H1 (cell line): ENCODE measurements at regions not wholly inside any gene's neighbourhood (a gene's known extent, or its start where the extent isn't known, plus 50 kb on each side); places are given as distances from the start of the nearest gene placed in this dataset.

Source experiments
- CTCF ChIA-PET: fragments of 300-600 bp; sonication (Branson Sonifier 250); formaldehyde crosslinking; loops from one replicate; lab custom pipeline; 2021; ENCODE audit not compliant: partially characterized antibody; lab: Charles Lee
- POLR2A ChIA-PET: fragments of 300-600 bp; sonication (Branson Sonifier 250); formaldehyde crosslinking; loops from one replicate; lab custom pipeline; 2021; ENCODE audit warnings: inconsistent platforms; ENCODE audit not compliant: partially characterized antibody; lab: Charles Lee
- DNase-seq, 2 experiments: peaks; one replicate each; pipeline versions ENCODE4 v3.0.0 to v3.0.0-alpha.2; 2010 to 2022; ENCODE audit warnings: low spot score in 2 of 2, low read depth in 1 of 2, mixed read lengths in 1 of 2
- FAIRE-seq: peaks from 2 replicates; lab custom pipeline; 2011; peaks lifted over from hg19 to GRCh38; lab: Jason Lieb, UNC
- H2AFZ ChIP-seq: 2 replicates; pipeline ENCODE4 v1.8.1; 2012; ENCODE audit warnings: low read length, inconsistent platforms
- H2AK5ac ChIP-seq: 2 replicates; pipeline ENCODE4 v1.6.1; 2013; ENCODE audit warnings: low read depth, low read length
- H2BK120ac ChIP-seq: replicated peaks from 2 replicates; pipeline ENCODE3; 2013; ENCODE audit warnings: low read depth, low read length, inconsistent platforms
- H2BK12ac ChIP-seq: 2 replicates; pipeline ENCODE4 v1.6.1; 2013; ENCODE audit warnings: low read depth, low read length
- H2BK15ac ChIP-seq: 2 replicates; pipeline ENCODE4 v1.6.1; 2013; ENCODE audit warnings: low read length
- H2BK20ac ChIP-seq: 2 replicates; pipeline ENCODE4 v1.6.1; 2013; ENCODE audit warnings: low read length
- H2BK5ac ChIP-seq: 2 replicates; pipeline ENCODE4 v1.6.1; 2013; ENCODE audit warnings: low read depth, low read length
- H3K14ac ChIP-seq: 2 replicates; pipeline ENCODE4 v1.6.1; 2013; ENCODE audit warnings: inconsistent platforms; ENCODE audit not compliant: insufficient read length
- H3K18ac ChIP-seq: 2 replicates; pipeline ENCODE4 v1.6.1; 2013; ENCODE audit warnings: low read length; ENCODE audit errors: extremely low read depth
- H3K23ac ChIP-seq: 2 replicates; pipeline ENCODE4 v1.6.1; 2013; ENCODE audit warnings: inconsistent platforms; ENCODE audit not compliant: insufficient read length
- H3K23me2 ChIP-seq: 2 replicates; pipeline ENCODE4 v1.6.1; 2013; ENCODE audit warnings: low read depth, low read length
- H3K27ac ChIP-seq: 2 replicates; pipeline ENCODE4 v1.6.1; 2011; ENCODE audit warnings: low read depth, low read length, inconsistent platforms
- H3K27me3 ChIP-seq, 4 experiments: replicated peaks in 1 of 4; 1 replicate in 1 of 4; 2 replicates in 3 of 4; pipeline versions ENCODE4 v1.6.1 to v1.8.1; 2011 to 2013; ENCODE audit warnings: low read length in 3 of 4, mild to moderate bottlenecking in 3 of 4, inconsistent platforms in 2 of 4, mixed read lengths in 2 of 4, moderate library complexity in 1 of 4; ENCODE audit not compliant: control insufficient read depth in 3 of 4, insufficient read depth in 3 of 4; ENCODE audit errors: extremely low read depth in 1 of 4
- H3K36me3 ChIP-seq, 4 experiments: 2 replicates each; pipeline versions ENCODE4 v1.6.1 to v1.8.1; 2011 to 2013; ENCODE audit warnings: mild to moderate bottlenecking in 4 of 4, low read length in 3 of 4, moderate library complexity in 2 of 4, control low read depth in 1 of 4, inconsistent platforms in 1 of 4; ENCODE audit not compliant: insufficient read depth in 4 of 4, control insufficient read depth in 2 of 4
- H3K4ac ChIP-seq: replicated peaks from 2 replicates; pipeline ENCODE3; 2013; ENCODE audit warnings: low read length, low read depth, mixed read lengths, inconsistent platforms; ENCODE audit not compliant: insufficient read length
- H3K4me1 ChIP-seq, 4 experiments: replicated peaks in 1 of 4; 1 replicate in 1 of 4; 2 replicates in 3 of 4; pipeline versions ENCODE4 v1.6.1 to v1.8.1; 2011 to 2013; ENCODE audit warnings: low read length in 3 of 4, inconsistent platforms in 2 of 4, mixed read lengths in 1 of 4; ENCODE audit not compliant: insufficient read depth in 4 of 4, control insufficient read depth in 3 of 4
- H3K4me2 ChIP-seq, 2 experiments: 2 replicates each; pipeline versions ENCODE4 v1.6.1 to v1.8.1; 2011 to 2013; ENCODE audit warnings: low read depth in 2 of 2, low read length in 2 of 2, control low read depth in 1 of 2, inconsistent platforms in 1 of 2, mild to moderate bottlenecking in 1 of 2; ENCODE audit not compliant: insufficient read depth in 1 of 2
- H3K4me3 ChIP-seq, 4 experiments: fragments of 200-600, 300-600 bp in 1 of 4; sonication (generic), shearing (Covaris generic), sonication (Bioruptor Twin) in 1 of 4; 2 replicates each; pipeline versions ENCODE4 v1.5.1 to v1.8.1; 2011 to 2016; ENCODE audit warnings: low read length in 4 of 4, low read depth in 3 of 4, control low read depth in 2 of 4, inconsistent platforms in 2 of 4, mild to moderate bottlenecking in 2 of 4, mixed read lengths in 1 of 4, moderate library complexity in 1 of 4; ENCODE audit not compliant: insufficient read depth in 2 of 4; ENCODE audit errors: extremely low read depth in 1 of 4
- H3K56ac ChIP-seq: replicated peaks from 2 replicates; pipeline ENCODE3; 2013; ENCODE audit warnings: low read depth, mild to moderate bottlenecking, mixed read lengths, low read length, inconsistent platforms; ENCODE audit not compliant: insufficient read length
- H3K79me1 ChIP-seq: 2 replicates; pipeline ENCODE4 v1.6.1; 2013; ENCODE audit warnings: low read depth, low read length, control low read depth
- H3K79me2 ChIP-seq, 2 experiments: 2 replicates each; pipeline versions ENCODE4 v1.6.1 to v1.8.1; 2012 to 2013; ENCODE audit warnings: low read length in 2 of 2, mild to moderate bottlenecking in 2 of 2, inconsistent platforms in 1 of 2; ENCODE audit not compliant: insufficient read depth in 2 of 2, control insufficient read depth in 1 of 2
- H3K9ac ChIP-seq, 4 experiments: replicated peaks in 1 of 4; 1 replicate in 1 of 4; 2 replicates in 3 of 4; pipeline versions ENCODE4 v1.6.1 to v1.8.1; 2011 to 2013; ENCODE audit warnings: low read depth in 3 of 4, low read length in 3 of 4, control low read depth in 2 of 4, mild to moderate bottlenecking in 2 of 4, moderate library complexity in 2 of 4, inconsistent platforms in 1 of 4; ENCODE audit errors: extremely low read depth in 1 of 4
- H3K9me3 ChIP-seq, 2 experiments: 2 replicates each; pipeline versions ENCODE4 v1.6.1 to v1.8.1; 2012 to 2013; ENCODE audit warnings: mild to moderate bottlenecking in 2 of 2, moderate library complexity in 2 of 2, control low read depth in 1 of 2, inconsistent platforms in 1 of 2, low read depth in 1 of 2, low read length in 1 of 2, mixed read lengths in 1 of 2; ENCODE audit not compliant: insufficient read depth in 2 of 2
- H4K20me1 ChIP-seq, 2 experiments: replicated peaks in 1 of 2; 2 replicates each; pipeline versions ENCODE3 to v1.8.1; 2011 to 2013; ENCODE audit warnings: inconsistent platforms in 2 of 2, low read length in 2 of 2, mild to moderate bottlenecking in 1 of 2; ENCODE audit not compliant: insufficient read depth in 2 of 2, control insufficient read depth in 1 of 2
- H4K5ac ChIP-seq: 2 replicates; pipeline ENCODE4 v1.6.1; 2013; ENCODE audit warnings: low read length, low read depth, mixed read lengths, inconsistent platforms; ENCODE audit not compliant: insufficient read length
- H4K8ac ChIP-seq: 2 replicates; pipeline ENCODE4 v1.8.0; 2013; ENCODE audit warnings: mild to moderate bottlenecking, moderate library complexity, low read length, inconsistent platforms; ENCODE audit not compliant: insufficient read depth; ENCODE audit errors: extremely low read depth
- H4K91ac ChIP-seq: replicated peaks from 2 replicates; pipeline ENCODE3; 2013; ENCODE audit warnings: low read length, mixed read lengths, inconsistent platforms; ENCODE audit not compliant: insufficient read length
- BCL11A ChIP-seq, 2 experiments: IDR thresholded peaks; one replicate each; pipeline ENCODE4 v1.6.1; 2011; ENCODE audit warnings: low read depth in 2 of 2, low read length in 2 of 2, mild to moderate bottlenecking in 2 of 2
- BRCA1 ChIP-seq: IDR thresholded peaks from 2 replicates; pipeline ENCODE4 v1.6.1; 2012; ENCODE audit warnings: low read depth, low read length, improper control_type of control experiment
- CBX8 ChIP-seq: fragments of 300-800, 300-1000 bp; sonication (generic); IDR thresholded peaks from 2 replicates; pipeline ENCODE4 v1.7.1; 2016; ENCODE audit warnings: low read depth, low read length, borderline replicate concordance
- CEBPB ChIP-seq: IDR thresholded peaks from 2 replicates; pipeline ENCODE4 v1.6.1; 2012; ENCODE audit warnings: low read depth, low read length
- CREB1 ChIP-seq: IDR thresholded peaks from 2 replicates; pipeline ENCODE4 v1.6.1; 2012; ENCODE audit warnings: inconsistent platforms
- CTBP2 ChIP-seq: IDR thresholded peaks from 2 replicates; pipeline ENCODE4 v1.7.0; 2011; ENCODE audit warnings: borderline replicate concordance, mild to moderate bottlenecking, moderate library complexity, mixed read lengths, low read length; ENCODE audit not compliant: insufficient read depth, insufficient read length
- EZH2 ChIP-seq: fragments of 200-600 bp; sonication (generic); IDR thresholded peaks from 2 replicates; pipeline ENCODE4 v1.7.1; 2012; ENCODE audit warnings: low read depth, mild to moderate bottlenecking, moderate library complexity, low read length, inconsistent platforms; ENCODE audit not compliant: severe bottlenecking
- KDM4A ChIP-seq: IDR thresholded peaks from one replicate; pipeline ENCODE4 v1.7.1; 2012; ENCODE audit warnings: low read depth, mild to moderate bottlenecking, moderate library complexity, low read length, inconsistent platforms; ENCODE audit not compliant: severe bottlenecking
- POLR2AphosphoS5 ChIP-seq: IDR thresholded peaks from 2 replicates; pipeline ENCODE4 v1.6.1; 2011; ENCODE audit warnings: low read depth, low read length
- RAD21 ChIP-seq, 2 experiments: IDR thresholded peaks in 1 of 2; conservative IDR thresholded peaks in 1 of 2; 2 replicates each; pipeline ENCODE4 v1.6.1; 2011; ENCODE audit warnings: low read depth in 2 of 2, low read length in 2 of 2, improper control_type of control experiment in 1 of 2, inconsistent platforms in 1 of 2, mild to moderate bottlenecking in 1 of 2, moderate library complexity in 1 of 2
- SAP30 ChIP-seq: fragments of 300-600 bp; sonication (generic); IDR thresholded peaks from 2 replicates; pipeline ENCODE4 v1.7.1; 2012; ENCODE audit warnings: low read length, moderate library complexity, mild to moderate bottlenecking, inconsistent platforms; ENCODE audit not compliant: insufficient read depth, insufficient replicate concordance
- SIN3A ChIP-seq, 2 experiments: IDR thresholded peaks in 1 of 2; conservative IDR thresholded peaks in 1 of 2; 2 replicates each; pipeline ENCODE4 v1.6.1; 2011 to 2012; ENCODE audit warnings: low read length in 2 of 2, improper control_type of control experiment in 1 of 2, low read depth in 1 of 2, mild to moderate bottlenecking in 1 of 2
- SP2 ChIP-seq: IDR thresholded peaks from 2 replicates; pipeline ENCODE4 v1.6.1; 2012; ENCODE audit warnings: mild to moderate bottlenecking, low read length, inconsistent platforms
- SP4 ChIP-seq: IDR thresholded peaks from 2 replicates; pipeline ENCODE4 v1.6.1; 2012; ENCODE audit warnings: low read length, inconsistent platforms
- SRF ChIP-seq: IDR thresholded peaks from 2 replicates; pipeline ENCODE4 v1.6.1; 2011; ENCODE audit warnings: mild to moderate bottlenecking, low read depth, low read length, moderate library complexity
- SUZ12 ChIP-seq: fragments of 200-600 bp; sonication (generic); IDR thresholded peaks from 2 replicates; pipeline ENCODE4 v1.6.1; 2012; ENCODE audit warnings: mild to moderate bottlenecking, inconsistent platforms, low read length, moderate library complexity, mixed read lengths
- TEAD4 ChIP-seq: IDR thresholded peaks from 2 replicates; pipeline ENCODE4 v1.6.1; 2012; ENCODE audit warnings: low read depth, low read length, inconsistent platforms, mixed read lengths

- no peak overlapping the region for H4K91ac ChIP-seq
- CTCF ChIA-PET: no interaction called here
- no peaks in the 10 kb centered on the region for H3K9me3 ChIP-seq
Observed at GRCh38 chr3:55235416-55235815, 251.7 kb downstream of the WNT5A start.

More at GRCh38 chr3:55235416-55235815, 251.7 kb downstream of the WNT5A start:
- no peaks in the 10 kb centered on the region for H3K4me1 ChIP-seq
- H3K27me3 ChIP-seq: no peaks in the 10 kb centered on the region
- no peak overlapping the region for H3K27ac ChIP-seq
- no peak overlapping the region for H3K9ac ChIP-seq
- H4K5ac ChIP-seq: no peak overlapping the region
- no peak overlapping the region for H4K8ac ChIP-seq
- H2BK120ac ChIP-seq: no peak overlapping the region
- H2BK15ac ChIP-seq: no peak overlapping the region
- POLR2A ChIA-PET: no interaction called here
- no peaks in the 10 kb centered on the region for H3K36me3 ChIP-seq
- no peak overlapping the region for H3K4me2 ChIP-seq
- H3K79me2 ChIP-seq: no peaks in the 10 kb centered on the region
- H3K79me1 ChIP-seq: no peaks in the 10 kb centered on the region
- no peak overlapping the region for H3K14ac ChIP-seq
- H3K4me3 ChIP-seq: no peak overlapping the region
- H3K23ac ChIP-seq: no peak overlapping the region
- H3K56ac ChIP-seq: no peak overlapping the region
- no peaks in the 10 kb centered on the region for H3K23me2 ChIP-seq
- FAIRE-seq (no peak), DNase-seq (no peak)
- no peak overlapping the region for H2AK5ac ChIP-seq
- no peaks in the 10 kb centered on the region for H4K20me1 ChIP-seq
- no peak overlapping the region for H3K18ac ChIP-seq
- H2BK5ac ChIP-seq: no peak overlapping the region
- TF ChIP-seq BRCA1 (no peak), POLR2AphosphoS5 (no peak), EZH2 (no peak), BCL11A (IDR thresholded peaks at IDR 0.05; ENCODE audit: low read depth in 2 of 2, low read length in 2 of 2) (no peak), CREB1 (no peak), TEAD4 (no peak), SP4 (no peak), SP2 (no peak), RAD21 (IDR thresholded peaks at IDR 0.05 in 1 of 2, conservative IDR thresholded peaks at IDR 0.05 in 1 of 2; ENCODE audit: low read depth in 2 of 2, low read length in 2 of 2) (no peak), SIN3A (conservative IDR thresholded peaks at IDR 0.05 in 1 of 2, IDR thresholded peaks at IDR 0.05 in 1 of 2; ENCODE audit: low read depth in 1 of 2, low read length in 2 of 2) (no peak), CEBPB (no peak), SUZ12 (no peak), SAP30 (no peak), CBX8 (no peak), KDM4A (no peak), CTBP2 (no peak), SRF (no peak)
- H2BK20ac ChIP-seq: no peak overlapping the region
- no peak overlapping the region for H2AFZ ChIP-seq
- no peak overlapping the region for H2BK12ac ChIP-seq
- no peak overlapping the region for H3K4ac ChIP-seq
